ENCODE measurements at regions not wholly inside any gene's neighbourhood (a gene's known extent, or its start where the extent isn't known, plus 50 kb on each side); places are given as distances from the start of the nearest gene placed in this dataset.
A peak's percentile ranks its signal among the peaks of the same experiment; 100 is the strongest.
"Not testable (repeated sequence)": the region's sequence is repeated elsewhere in the genome, so short reads cannot be mapped to it uniquely, and the experiment has no call there.

GRCh38 chrY:3491423-3491822, 87.4 kb upstream of the TGIF2LY start:
- WGBS (ENCODE audit: insufficient coverage, insufficient read length), result no CpG with 5 or more reads among the region's 1 CpG
- H3K9me3 ChIP-seq (ENCODE audit: control insufficient read depth, insufficient read depth, low read length); H3K4me1 ChIP-seq (ENCODE audit: control insufficient read depth, insufficient read depth, low read length): not testable (repeated sequence)

GRCh38 chrY:3494539-3494938, 84.3 kb upstream of the TGIF2LY start:
- not testable (repeated sequence) for H3K36me3 ChIP-seq (ENCODE audit: control insufficient read depth, insufficient read depth, low read length); DNase-seq (ENCODE audit: low read depth, low spot score); H3K9me3 ChIP-seq (ENCODE audit: control insufficient read depth, insufficient read depth, low read length); H3K27ac ChIP-seq (ENCODE audit: low read length); H3K27me3 ChIP-seq (ENCODE audit: control insufficient read depth, insufficient read depth, low read length); H3K4me3 ChIP-seq (ENCODE audit: low read length); H3K4me1 ChIP-seq (ENCODE audit: control insufficient read depth, insufficient read depth, low read length)
- no CpG with 5 or more reads among the region's 3 CpGs for WGBS (ENCODE audit: insufficient coverage, insufficient read length)

More at GRCh38 chrY:3491423-3491822, 87.4 kb upstream of the TGIF2LY start:
- not testable (repeated sequence) for H3K27ac ChIP-seq (ENCODE audit: low read length); H3K36me3 ChIP-seq (ENCODE audit: control insufficient read depth, insufficient read depth, low read length); DNase-seq (ENCODE audit: low read depth, low spot score); H3K27me3 ChIP-seq (ENCODE audit: control insufficient read depth, insufficient read depth, low read length); H3K4me3 ChIP-seq (ENCODE audit: low read length)

GRCh38 chrY:3527040-3527439, 51.8 kb upstream of the TGIF2LY start:
- not testable (repeated sequence) for H3K27me3 ChIP-seq (ENCODE audit: control insufficient read depth, insufficient read depth, low read length); H3K9me3 ChIP-seq (ENCODE audit: control insufficient read depth, insufficient read depth, low read length); H3K27ac ChIP-seq (ENCODE audit: low read length); H3K36me3 ChIP-seq (ENCODE audit: control insufficient read depth, insufficient read depth, low read length); H3K4me3 ChIP-seq (ENCODE audit: low read length); H3K4me1 ChIP-seq (ENCODE audit: control insufficient read depth, insufficient read depth, low read length)
- DNase-seq (ENCODE audit: low read depth, low spot score), result peak; percentile 4
- WGBS (ENCODE audit: insufficient coverage, insufficient read length), result no CpG with 5 or more reads among the region's 5 CpGs
